NCI-H2196 (cell line): ENCODE measurements at regions not wholly inside any gene's neighbourhood (a gene's known extent, or its start where the extent isn't known, plus 50 kb on each side); places are given as distances from the start of the nearest gene placed in this dataset.
"Not testable (repeated sequence)": the region's sequence is repeated elsewhere in the genome, so short reads cannot be mapped to it uniquely, and the experiment has no call there.

Source experiments
- DNase-seq: peaks from one replicate; lab custom pipeline; 2025; ENCODE audit not compliant: unreplicated experiment; lab: John Stamatoyannopoulos, UW

GRCh38 chr11:98411777-98412176 lies 609.0 kb upstream of the CNTN5 start:
- DNase-seq, result no peak

- DNase-seq, result no peak
Observed at GRCh38 chr11:98417256-98417755, 603.4 kb upstream of the CNTN5 start.

- DNase-seq, result no peak
Observed at GRCh38 chr11:98423933-98424332, 596.8 kb upstream of the CNTN5 start.

DNA sequence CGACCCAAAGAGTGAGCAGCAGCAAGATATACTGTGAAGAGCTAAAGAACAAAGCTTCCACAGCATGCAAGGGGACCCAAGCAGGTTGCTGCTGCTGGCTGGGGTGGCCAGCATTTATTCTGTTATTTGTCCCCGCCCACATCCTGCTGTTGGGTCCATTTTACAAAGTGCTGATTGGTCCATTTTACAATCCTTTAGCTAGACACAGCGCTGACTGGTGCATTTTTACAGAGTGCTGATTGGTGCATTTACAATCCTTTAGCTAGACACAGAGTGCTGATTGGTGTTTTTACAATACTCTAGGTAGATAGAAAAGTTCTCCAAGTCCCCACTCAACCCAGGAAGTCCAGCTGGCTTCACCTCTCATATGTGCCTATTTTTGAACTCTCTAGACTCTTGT lies 596.0 kb upstream of the CNTN5 start:
- not testable (repeated sequence) for DNase-seq

DNA sequence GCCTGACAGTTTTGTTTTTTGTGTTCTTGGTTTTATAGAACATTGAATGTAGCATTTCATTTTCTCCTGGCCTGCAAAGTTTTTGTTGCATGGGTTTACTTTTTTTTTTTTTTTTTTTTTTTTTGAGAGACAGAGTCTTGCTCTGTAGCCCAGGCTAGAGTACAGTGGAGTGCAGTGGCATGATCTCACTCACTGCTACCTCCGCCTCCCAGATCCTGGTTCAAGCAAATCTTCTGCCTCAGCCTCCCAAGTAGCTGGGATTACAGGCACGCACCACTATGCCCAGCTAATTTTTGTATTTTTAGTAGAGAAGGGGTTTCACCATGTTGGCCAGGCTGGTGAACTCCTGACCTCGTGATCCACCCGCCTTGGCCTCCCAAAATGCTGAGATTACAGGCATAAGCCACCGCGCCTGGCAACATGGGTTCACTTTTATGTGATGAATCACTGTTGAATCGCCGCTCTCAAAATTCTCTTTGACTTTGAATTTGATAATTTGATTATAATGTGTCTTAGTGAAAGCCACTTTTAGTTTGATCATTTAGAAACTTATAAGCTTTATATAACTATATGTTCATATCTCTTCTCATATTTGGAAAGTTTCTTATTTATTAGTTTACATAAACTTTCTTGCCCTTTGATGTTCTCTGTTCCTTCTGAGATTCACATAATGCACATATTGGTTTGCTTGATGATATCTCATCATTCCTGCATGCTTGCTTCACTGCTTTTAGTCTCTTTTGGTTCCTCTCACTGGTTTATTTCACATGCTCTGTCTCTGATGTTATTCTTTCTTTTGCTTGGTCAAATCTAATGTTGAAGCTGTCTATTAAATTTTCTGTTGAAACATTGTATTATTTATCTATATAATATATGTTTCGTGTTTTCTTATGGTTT lies 589.0 kb upstream of the CNTN5 start:
- no peak for DNase-seq

DNA sequence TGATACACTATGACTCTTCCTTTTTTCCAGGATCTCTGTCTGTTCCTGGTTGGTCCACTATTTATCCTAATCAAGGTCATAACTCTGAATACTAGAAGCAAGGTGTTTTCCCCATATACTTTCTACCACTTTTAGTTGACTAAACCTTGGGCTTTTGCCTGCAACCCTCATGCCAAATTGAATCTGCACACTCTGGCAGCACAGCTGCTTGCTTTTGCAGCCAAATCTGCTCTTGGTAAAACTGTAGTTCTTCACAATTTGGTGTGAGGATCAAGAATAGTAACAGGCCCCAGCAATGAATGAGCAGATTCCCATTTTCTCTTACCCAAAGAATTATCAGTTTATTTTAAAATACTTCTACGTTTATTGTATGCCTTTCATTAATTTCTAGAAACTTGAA lies 586.5 kb upstream of the CNTN5 start:
- no peak for DNase-seq

DNA sequence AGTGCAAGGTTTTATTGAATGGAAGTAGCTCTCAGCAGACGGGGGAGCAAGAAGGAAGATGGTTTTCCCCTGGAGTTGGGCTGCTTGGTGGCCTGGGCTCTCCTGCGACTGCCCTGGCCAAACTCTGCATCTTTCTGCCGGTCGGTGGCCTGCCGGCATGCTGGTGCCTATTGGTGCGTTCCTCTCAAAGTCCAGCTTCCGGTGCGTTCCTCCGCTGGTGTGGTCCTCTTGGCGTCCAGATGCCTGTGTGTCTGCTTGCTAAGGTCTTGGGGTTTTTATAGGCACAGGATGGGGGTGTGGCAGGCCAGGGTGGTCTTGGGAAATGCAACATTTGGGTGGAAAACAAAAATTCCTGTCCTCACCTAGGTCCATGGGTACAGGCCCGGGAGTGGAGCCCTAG lies 567.4 kb upstream of the CNTN5 start:
- DNase-seq, result no peak

GRCh38 chr11:98455500-98456307 lies 565.0 kb upstream of the CNTN5 start:
- no peak for DNase-seq

DNA sequence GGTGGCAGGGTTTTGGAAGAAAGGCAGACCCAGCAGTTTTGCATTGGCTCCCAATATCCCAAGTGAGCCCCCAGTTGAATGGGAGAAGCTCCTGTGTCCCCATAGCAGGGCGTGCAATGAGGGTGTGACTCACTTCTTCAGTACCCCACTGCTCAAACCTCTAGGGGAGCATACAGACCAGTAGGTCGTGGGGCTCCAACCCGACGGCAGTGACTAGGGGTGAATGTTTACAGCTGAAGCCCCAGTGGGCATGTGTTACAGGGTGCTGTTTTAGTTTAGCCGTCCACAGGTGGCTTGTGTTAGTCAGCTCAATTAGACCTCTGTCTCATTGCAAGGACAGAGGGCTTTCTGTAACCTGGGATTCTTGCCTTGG lies 564.5 kb upstream of the CNTN5 start:
- no peak for DNase-seq

- DNase-seq, result no peak
Observed at GRCh38 chr11:98495016-98495415, 525.7 kb upstream of the CNTN5 start.

GRCh38 chr11:98495601-98496000 lies 525.1 kb upstream of the CNTN5 start:
- no peak for DNase-seq

- DNase-seq, result no peak
Observed at GRCh38 chr11:98507208-98507607, 513.5 kb upstream of the CNTN5 start.

- DNase-seq, result no peak
Observed at GRCh38 chr11:98512938-98513337, 507.8 kb upstream of the CNTN5 start.

DNA sequence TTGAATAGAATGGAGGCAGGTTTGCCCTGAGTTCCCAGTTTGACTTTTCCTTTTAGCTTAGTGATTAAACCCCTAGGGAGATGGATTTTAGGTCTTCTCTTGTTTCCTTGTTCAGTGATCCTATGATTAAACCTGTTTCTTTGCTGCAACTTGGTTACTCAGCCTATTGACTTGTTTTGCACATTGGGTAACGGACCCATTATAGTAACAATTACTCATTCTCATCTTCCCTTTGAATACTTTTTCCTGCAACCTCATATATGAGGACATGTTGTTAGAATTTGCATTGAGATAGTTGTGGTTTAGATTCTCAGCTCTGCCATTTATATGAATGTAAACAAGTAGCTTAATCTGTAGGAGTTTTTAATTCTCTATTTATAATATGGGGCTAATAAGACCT lies 489.2 kb upstream of the CNTN5 start:
- DNase-seq, result no peak

GRCh38 chr11:98536023-98536422 lies 484.7 kb upstream of the CNTN5 start:
- no peak for DNase-seq

DNA sequence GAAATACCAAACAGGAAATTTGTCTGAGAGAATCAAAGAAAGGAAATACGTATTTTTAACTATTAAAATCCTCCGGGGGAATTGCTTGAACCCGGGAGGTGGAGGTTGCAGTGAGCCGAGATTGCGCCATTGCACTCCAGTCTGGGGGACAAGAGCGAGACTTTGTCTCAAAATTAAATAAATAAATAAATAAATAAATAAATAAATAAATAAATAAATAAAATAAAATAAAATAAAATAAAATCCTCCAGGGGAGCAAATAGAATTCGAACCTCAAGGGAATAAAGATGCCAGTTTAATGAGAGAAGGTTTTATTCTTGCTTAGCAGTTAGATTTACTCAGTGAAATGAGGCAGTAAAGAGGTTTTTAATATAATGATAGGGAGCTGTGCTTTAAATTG lies 482.4 kb upstream of the CNTN5 start:
- DNase-seq, result not testable (repeated sequence)

- DNase-seq, result no peak
Observed at GRCh38 chr11:98545544-98546175, 475.1 kb upstream of the CNTN5 start.

DNA sequence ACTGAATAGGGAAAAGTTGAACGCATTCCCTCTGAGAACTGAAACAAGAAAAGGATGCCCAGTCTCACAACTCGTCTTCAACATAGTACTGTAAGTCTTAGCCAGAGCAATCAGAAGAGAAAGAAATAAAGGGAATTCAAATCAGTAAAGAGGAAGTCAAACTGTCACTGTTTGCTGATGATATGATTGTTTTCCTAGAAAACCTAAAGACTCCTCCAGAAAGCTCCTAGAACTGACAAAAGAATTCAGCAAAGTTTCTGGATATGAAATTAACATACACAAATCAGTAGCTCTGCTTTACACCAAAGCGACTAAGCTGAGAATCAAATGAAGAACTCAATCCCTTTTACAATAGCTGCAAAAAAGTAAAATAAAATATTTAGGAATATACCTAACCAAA lies 471.2 kb upstream of the CNTN5 start:
- DNase-seq, result no peak

GRCh38 chr11:98559961-98560360 lies 460.8 kb upstream of the CNTN5 start:
- no peak for DNase-seq

DNA sequence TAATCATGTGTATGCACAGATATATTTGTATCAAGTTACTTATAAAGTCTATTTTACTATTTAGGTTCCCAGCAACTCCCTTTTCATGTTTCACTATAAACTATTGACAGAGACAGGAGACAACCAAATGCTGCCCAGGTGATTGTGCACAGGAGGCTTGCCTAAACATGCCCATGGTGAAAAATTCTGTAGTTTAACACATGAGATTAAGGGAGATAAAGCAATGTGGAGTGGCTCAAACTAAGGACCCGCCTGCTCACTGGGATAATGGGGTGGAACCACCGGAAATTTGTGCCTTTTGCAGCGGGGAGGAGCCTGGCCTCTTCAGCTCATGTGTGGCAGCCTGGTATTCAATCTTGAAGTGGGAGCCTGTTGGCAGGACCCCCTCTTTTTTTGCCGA lies 459.5 kb upstream of the CNTN5 start:
- no peak for DNase-seq

GRCh38 chr11:98561877-98562395 lies 458.8 kb upstream of the CNTN5 start:
- no peak for DNase-seq
